ENCODE measurements at regions not wholly inside any gene's neighbourhood (a gene's known extent, or its start where the extent isn't known, plus 50 kb on each side); places are given as distances from the start of the nearest gene placed in this dataset.

DNA sequence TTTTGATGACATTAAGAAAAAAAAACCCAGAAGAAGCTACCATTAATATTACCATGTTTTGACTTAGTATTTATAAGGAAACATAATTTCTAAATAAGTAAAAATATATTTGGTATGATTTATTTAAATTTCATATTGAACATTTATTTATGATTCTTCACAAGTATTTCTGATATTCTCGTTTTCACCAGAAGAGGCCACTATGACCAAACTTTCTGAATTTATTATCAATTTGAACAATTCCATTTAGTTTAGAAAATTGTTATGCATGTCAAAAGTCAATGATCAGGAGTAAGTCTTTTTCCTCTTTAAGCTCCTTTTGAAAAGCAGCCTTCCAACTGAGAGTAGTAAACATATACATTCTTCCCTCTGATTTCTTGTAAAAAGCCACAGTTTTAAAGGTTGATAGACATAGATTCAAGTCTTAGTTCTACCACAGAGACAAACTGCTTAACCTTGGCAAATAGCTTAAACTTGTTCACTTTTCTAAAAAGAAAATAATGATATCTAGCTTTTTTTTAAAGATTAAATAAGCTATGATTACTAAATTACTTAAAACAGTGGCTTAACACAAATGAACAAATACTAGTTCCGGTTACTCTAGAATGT is 329.9 kb downstream of the TRIB2 start:
- TF ChIP-seq GABPA (tag; conservative IDR thresholded peaks at IDR 0.05; ENCODE audit: low read depth): no peak
- no peak for TF ChIP-seq SMC3 (conservative IDR thresholded peaks at IDR 0.05; ENCODE audit: insufficient read depth, low read depth, low read length)
